Endothelial cell of umbilical vein (primary cell): ENCODE measurements at regions not wholly inside any gene's neighbourhood (a gene's known extent, or its start where the extent isn't known, plus 50 kb on each side); places are given as distances from the start of the nearest gene placed in this dataset.

Source experiments
- BruUV-seq: library from RNA; stranded (reverse); fragments of 400-500 nt; replicated peaks from 2 replicates; lab custom pipeline; 2021; lab: Mats Ljungman, UMichigan
- CTCF ChIA-PET: fragments of 300-600, 350-600 bp; sonication (Branson Sonifier 250); formaldehyde crosslinking; loops from one replicate; lab custom pipeline; 2021; ENCODE audit warnings: antibody characterized with exemption, inconsistent platforms; lab: Charles Lee
- POLR2A ChIA-PET: fragments of 300-600, 350-600 bp; sonication (Branson Sonifier 250); formaldehyde crosslinking; loops from one replicate; lab custom pipeline; 2021; ENCODE audit warnings: antibody characterized with exemption, inconsistent platforms; lab: Charles Lee
- DNase-seq: peaks from one replicate; pipeline ENCODE4 v3.0.0-alpha.2; 2011; ENCODE audit warnings: low read depth, low spot score
- FAIRE-seq: peaks from 2 replicates; lab custom pipeline; 2011; peaks lifted over from hg19 to GRCh38; lab: Jason Lieb, UNC
- H2AFZ ChIP-seq: 2 replicates; pipeline ENCODE4 v1.6.0; 2012; ENCODE audit warnings: low read depth, low read length, control low read depth, inconsistent platforms
- H3K27ac ChIP-seq: 2 replicates; pipeline ENCODE4 v1.5.1; 2011; ENCODE audit warnings: low read depth, mild to moderate bottlenecking, control low read depth, low read length, moderate library complexity; ENCODE audit not compliant: insufficient read depth
- H3K27me3 ChIP-seq, 2 experiments: 2 replicates each; pipeline versions ENCODE4 v1.6.0 to v1.6.1; 2011; ENCODE audit warnings: low read length in 2 of 2, mixed read lengths in 1 of 2; ENCODE audit not compliant: control insufficient read depth in 2 of 2, insufficient read depth in 2 of 2
- H3K36me3 ChIP-seq, 2 experiments: 2 replicates in 1 of 2; 3 replicates in 1 of 2; pipeline ENCODE4 v1.5.1; 2011; ENCODE audit warnings: low read length in 2 of 2, mild to moderate bottlenecking in 1 of 2, moderate library complexity in 1 of 2; ENCODE audit not compliant: control insufficient read depth in 2 of 2, insufficient read depth in 2 of 2; ENCODE audit errors: extremely low read depth in 1 of 2
- H3K4me1 ChIP-seq: 3 replicates; pipeline ENCODE4 v1.5.1; 2011; ENCODE audit warnings: mild to moderate bottlenecking, low read length; ENCODE audit not compliant: control insufficient read depth, insufficient read depth; ENCODE audit errors: extremely low read depth
- H3K4me2 ChIP-seq: 2 replicates; pipeline ENCODE4 v1.6.1; 2011; ENCODE audit warnings: low read length, control low read depth, mixed read lengths; ENCODE audit not compliant: insufficient read depth
- H3K4me3 ChIP-seq, 3 experiments: fragments of 200-600 bp in 1 of 3; sonication (generic), shearing (Covaris generic) in 1 of 3; replicated peaks in 1 of 3; 2 replicates each; pipeline ENCODE4 v1.5.1; 2011 to 2016; ENCODE audit warnings: control low read depth in 3 of 3, low read length in 3 of 3, mild to moderate bottlenecking in 2 of 3, inconsistent platforms in 1 of 3, low read depth in 1 of 3, moderate library complexity in 1 of 3; ENCODE audit not compliant: insufficient read depth in 1 of 3
- H3K79me2 ChIP-seq: 2 replicates; pipeline ENCODE4 v1.6.0; 2012; ENCODE audit warnings: low read length, inconsistent platforms; ENCODE audit not compliant: control insufficient read depth, insufficient read depth
- H3K9ac ChIP-seq: replicated peaks from 2 replicates; pipeline ENCODE3; 2011; ENCODE audit warnings: low read length, control low read depth; ENCODE audit not compliant: insufficient read depth; ENCODE audit errors: extremely low read depth
- H3K9me1 ChIP-seq: replicated peaks from 3 replicates; pipeline ENCODE4 v1.6.0; 2011; ENCODE audit warnings: mild to moderate bottlenecking, low read length; ENCODE audit not compliant: control insufficient read depth, insufficient read depth; ENCODE audit errors: extremely low read depth
- H3K9me3 ChIP-seq: replicated peaks from 2 replicates; pipeline ENCODE4 v1.5.1; 2012; ENCODE audit warnings: low read length, inconsistent platforms; ENCODE audit not compliant: control insufficient read depth, insufficient read depth
- H4K20me1 ChIP-seq: replicated peaks from 2 replicates; pipeline ENCODE3; 2011; ENCODE audit warnings: mild to moderate bottlenecking, low read length; ENCODE audit not compliant: control insufficient read depth, insufficient read depth; ENCODE audit errors: extremely low read depth
- CTCF ChIP-seq, 2 donors: IDR thresholded peaks; 1 replicate in 1 of 2; 2 replicates in 1 of 2; pipeline ENCODE4 v1.5.1; 2011; ENCODE audit warnings: low read length in 2 of 2, mild to moderate bottlenecking in 2 of 2, moderate library complexity in 2 of 2, control low read depth in 1 of 2, inconsistent platforms in 1 of 2, low read depth in 1 of 2; ENCODE audit not compliant: insufficient read depth in 1 of 2; ENCODE audit errors: extremely low read depth in 1 of 2
- EZH2 ChIP-seq: IDR thresholded peaks from 2 replicates; pipeline ENCODE4 v1.6.1; 2012; ENCODE audit warnings: borderline replicate concordance, low read depth, mild to moderate bottlenecking, moderate library complexity, low read length, inconsistent platforms; ENCODE audit not compliant: severe bottlenecking
- FOS ChIP-seq: IDR thresholded peaks from 2 replicates; pipeline ENCODE4 v1.6.1; 2011; ENCODE audit warnings: mild to moderate bottlenecking, low read length, moderate library complexity, borderline replicate concordance; ENCODE audit not compliant: insufficient read depth
- GATA2 ChIP-seq: IDR thresholded peaks from 2 replicates; pipeline ENCODE4 v1.7.0; 2011; ENCODE audit warnings: low read depth, mild to moderate bottlenecking, moderate library complexity, mixed read lengths, low read length; ENCODE audit not compliant: insufficient read length, insufficient read depth
- JUN ChIP-seq: IDR thresholded peaks from 2 replicates; pipeline ENCODE4 v1.6.1; 2011; ENCODE audit warnings: borderline replicate concordance, low read depth; ENCODE audit not compliant: insufficient read length, insufficient read depth
- MAX ChIP-seq: IDR thresholded peaks from 2 replicates; pipeline ENCODE4 v1.6.1; 2011; ENCODE audit not compliant: insufficient read depth, insufficient read length
- MYC ChIP-seq: IDR thresholded peaks from one replicate; pipeline ENCODE4 v1.6.1; 2011; ENCODE audit warnings: mild to moderate bottlenecking, low read depth, low read length
- POLR2A ChIP-seq: IDR thresholded peaks from 2 replicates; pipeline ENCODE4 v1.6.1; 2012; ENCODE audit warnings: low read depth, mild to moderate bottlenecking, control low read depth, low read length
- POLR2AphosphoS5 ChIP-seq: IDR thresholded peaks from 2 replicates; pipeline ENCODE4 v1.6.1; 2012; ENCODE audit warnings: low read depth, mild to moderate bottlenecking, control low read depth, low read length, moderate library complexity; ENCODE audit not compliant: insufficient read depth
- dilution Hi-C: fragments of 300-500 bp; cut with MboI; formaldehyde crosslinking; loops from one replicate; pipeline ENCODE4 v1.15.0; 2019; ENCODE audit warnings: low sequenced_read_pairs; ENCODE audit not compliant: extremely low pct_ligation_motif_present
- intact Hi-C: fragments of 100-400 bp; cut with micrococcal nuclease; formaldehyde crosslinking; loops from one replicate; pipeline ENCODE4 v1.10.0; 2022

DNA sequence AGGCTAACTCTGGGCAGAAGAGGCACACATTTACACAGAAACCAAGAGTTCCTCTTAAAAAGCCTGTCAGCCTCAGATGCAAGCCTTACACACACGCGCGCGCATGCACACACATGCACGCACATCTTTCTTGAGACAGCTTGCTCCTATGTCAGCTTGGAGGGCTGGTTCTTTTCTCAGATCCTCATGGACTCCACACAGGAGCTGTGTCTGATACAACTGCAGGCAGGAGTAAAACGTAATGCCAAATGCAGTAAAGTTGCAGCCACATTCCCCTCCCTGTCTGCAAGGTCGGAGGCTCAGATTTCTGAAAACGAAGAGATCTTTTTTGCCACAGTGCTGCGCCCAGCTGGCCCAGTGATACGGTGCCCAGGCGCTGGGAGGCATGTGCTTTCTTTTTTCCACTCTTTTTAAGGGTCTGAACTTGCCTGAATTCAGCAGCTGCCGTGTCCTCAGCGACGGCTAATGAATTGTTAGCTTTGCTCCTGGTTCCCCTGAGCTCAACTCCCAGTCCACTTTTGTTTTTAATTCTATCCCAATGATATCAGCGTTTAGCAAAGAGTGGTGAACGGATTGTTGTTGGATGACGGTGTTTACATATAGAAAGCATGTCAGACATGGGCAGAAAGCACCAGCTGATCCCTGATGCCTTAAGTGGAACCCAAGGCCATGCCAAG is 72.9 kb upstream of the FOXN3 start:
- no peak overlapping the region for H3K27ac ChIP-seq
- CTCF ChIA-PET, result interaction anchor here (1.5 kb wide), 1 partner anchor 14 kb away, joined by 4 read pairs; no protein-coding TSS in a partner anchor

More for the DNA sequence above, 72.9 kb upstream of the FOXN3 start:
- BruUV-seq, result no TSS peak
- TF ChIP-seq EZH2 (no peak), CTCF (IDR thresholded peaks at IDR 0.05; ENCODE audit: extremely low read depth in 1 of 2, insufficient read depth in 1 of 2, low read depth in 1 of 2, low read length in 2 of 2) (no peak), MYC (no peak), MAX (no peak), GATA2 (no peak), FOS (no peak), JUN (no peak), POLR2AphosphoS5 (no peak), POLR2A (no peak)
- no peak overlapping the region for H2AFZ ChIP-seq
- no peak overlapping the region for H3K4me2 ChIP-seq
- no peaks in the 10 kb centered on the region for H3K9me3 ChIP-seq
- dilution Hi-C loops (no loop called here), intact Hi-C loops (loop anchor here (2.0 kb wide), 1 partner anchor 71 kb away; no protein-coding TSS in a partner anchor)
- H3K4me3 ChIP-seq, result no peak overlapping the region
- no peaks in the 10 kb centered on the region for H3K9me1 ChIP-seq
- no peaks in the 10 kb centered on the region for H3K36me3 ChIP-seq
- no peaks in the 10 kb centered on the region for H3K79me2 ChIP-seq
- POLR2A ChIA-PET, result no interaction called here
- H4K20me1 ChIP-seq, result no peaks in the 10 kb centered on the region
- no peak overlapping the region for H3K9ac ChIP-seq
- H3K4me1 ChIP-seq, result no peaks in the 10 kb centered on the region
- no peaks in the 10 kb centered on the region for H3K27me3 ChIP-seq
- FAIRE-seq (no peak), DNase-seq (no peak)
